NB4 (cell line): ENCODE measurements at regions not wholly inside any gene's neighbourhood (a gene's known extent, or its start where the extent isn't known, plus 50 kb on each side); places are given as distances from the start of the nearest gene placed in this dataset.

Experiments
- DNase-seq: peaks from one replicate; pipeline ENCODE4 v3.0.0; 2010; ENCODE audit warnings: low read depth
- H3K4me3 ChIP-seq: one replicate; pipeline ENCODE4 v1.5.1; 2011; ENCODE audit warnings: mild to moderate bottlenecking, low read depth, low read length, moderate library complexity
- CTCF ChIP-seq: IDR thresholded peaks from one replicate; pipeline ENCODE4 v1.5.1; 2012; ENCODE audit warnings: low read depth, low read length
- MAX ChIP-seq: IDR thresholded peaks from 2 replicates; pipeline ENCODE4 v1.6.1; 2011; ENCODE audit warnings: low read depth, low read length
- MYC ChIP-seq: IDR thresholded peaks from 2 replicates; pipeline ENCODE4 v1.6.1; 2011; ENCODE audit warnings: low read depth, low read length
- POLR2A ChIP-seq: IDR thresholded peaks from 2 replicates; pipeline ENCODE4 v1.6.1; 2011; ENCODE audit warnings: mild to moderate bottlenecking; ENCODE audit not compliant: insufficient read length; ENCODE audit errors: extremely low read depth

GRCh38 chr13:109331011-109331433 lies 455.4 kb downstream of the IRS2 start:
- no peak overlapping the region for H3K4me3 ChIP-seq
- DNase-seq: no peak
- TF ChIP-seq POLR2A: no peak
- no peak for TF ChIP-seq MAX
- no peak for TF ChIP-seq CTCF
- no peak for TF ChIP-seq MYC

GRCh38 chr13:109330123-109330522 lies 456.3 kb downstream of the IRS2 start:
- no peak for DNase-seq
- TF ChIP-seq MAX (no peak), MYC (no peak), CTCF (no peak), POLR2A (no peak)
- H3K4me3 ChIP-seq: no peak overlapping the region

GRCh38 chr13:109329175-109329574 lies 457.2 kb downstream of the IRS2 start:
- TF ChIP-seq MAX: no peak
- TF ChIP-seq POLR2A: no peak
- TF ChIP-seq MYC: no peak
- no peak for TF ChIP-seq CTCF
- H3K4me3 ChIP-seq: no peak overlapping the region
- no peak for DNase-seq

- TF ChIP-seq CTCF (no peak), POLR2A (no peak), MYC (no peak), MAX (no peak)
- no peak overlapping the region for H3K4me3 ChIP-seq
- no peak for DNase-seq
Measured at GRCh38 chr13:109326601-109327000, 459.8 kb downstream of the IRS2 start.

- TF ChIP-seq MYC (no peak), CTCF (no peak)
- DNase-seq: no peak
- H3K4me3 ChIP-seq: no peak overlapping the region
Measured at GRCh38 chr13:109323338-109323737, 463.0 kb downstream of the IRS2 start.

- TF ChIP-seq POLR2A (no peak), MAX (no peak), CTCF (no peak), MYC (no peak)
Measured at GRCh38 chr13:109318945-109319590, 467.3 kb downstream of the IRS2 start.

More at GRCh38 chr13:109318945-109319590, 467.3 kb downstream of the IRS2 start:
- no peak overlapping the region for H3K4me3 ChIP-seq
- DNase-seq: no peak
